Sigmoid colon (tissue), 4 donors: ENCODE measurements at regions not wholly inside any gene's neighbourhood (a gene's known extent, or its start where the extent isn't known, plus 50 kb on each side); places are given as distances from the start of the nearest gene placed in this dataset.

ENCODE experiments used
- POLR2A ChIP-seq, 2 donors: fragments of 450-650 bp; IDR thresholded peaks; one replicate each; pipeline ENCODE4 v1.6.1; 2016; ENCODE audit warnings: antibody characterized with exemption in 2 of 2, mild to moderate bottlenecking in 2 of 2, moderate library complexity in 2 of 2
- POLR2AphosphoS5 ChIP-seq, 4 donors: sonication (generic); formaldehyde crosslinking; IDR thresholded peaks; one replicate each; pipeline ENCODE4 v1.6.1; 2017; ENCODE audit warnings: antibody characterized with exemption in 4 of 4

DNA sequence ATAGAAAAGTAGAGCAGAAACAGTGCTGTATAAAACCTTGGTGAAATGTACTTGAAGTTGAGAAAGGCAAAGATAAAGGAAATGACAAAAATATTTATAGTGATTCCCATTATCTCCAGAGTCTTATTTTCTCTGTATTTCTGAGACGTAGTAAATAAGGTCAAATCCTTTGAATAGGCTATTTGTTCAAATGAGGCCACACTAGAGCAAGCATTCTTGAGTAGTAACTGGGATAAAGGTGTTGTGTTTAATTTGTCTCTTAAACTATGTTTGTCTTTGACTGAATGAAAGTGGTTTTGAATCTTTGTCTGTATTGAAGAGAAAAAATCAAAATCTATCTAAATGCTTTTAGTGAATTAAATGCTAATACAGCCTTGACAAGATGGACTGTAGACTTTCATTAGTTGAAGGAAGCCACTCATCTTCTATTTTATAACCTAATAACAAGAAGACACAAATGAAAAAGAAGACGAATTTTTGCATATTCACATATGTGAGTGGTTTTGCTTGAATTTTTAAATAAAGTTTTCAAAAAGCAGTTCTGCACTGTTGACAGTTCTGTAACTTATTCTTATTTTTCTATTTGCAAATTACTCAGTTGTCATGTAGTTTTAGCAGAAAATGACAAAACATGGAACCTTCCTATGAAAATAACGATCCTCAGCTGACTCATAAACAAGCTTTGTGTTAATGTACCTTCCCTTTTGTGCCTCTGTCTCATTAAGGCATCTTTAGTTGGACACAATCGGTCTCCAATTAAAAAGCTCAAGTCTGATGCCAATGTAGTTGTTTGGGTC, 94.8 kb upstream of the PCDH18 start:
- TF ChIP-seq POLR2AphosphoS5 (IDR thresholded peaks at IDR 0.05) = no peak
- no peak for TF ChIP-seq POLR2A (IDR thresholded peaks at IDR 0.05)
